Activated T-cell treated with anti-CD3 and anti-CD28 coated beads, Interleukin-2, amount 50 U/mL, for 4 hours (primary cell): ENCODE measurements at regions not wholly inside any gene's neighbourhood (a gene's known extent, or its start where the extent isn't known, plus 50 kb on each side); places are given as distances from the start of the nearest gene placed in this dataset.
"Not testable (repeated sequence)": the region's sequence is repeated elsewhere in the genome, so short reads cannot be mapped to it uniquely, and the experiment has no call there.

ENCODE experiments used
- ATAC-seq, 2 donors: fragments of 200-7000 bp; cut with Tn5 transposase; one replicate each; pipeline ENCODE4 v1.10.0; 2021
- DNase-seq: peaks from one replicate; pipeline ENCODE4 v3.0.0-alpha.2; 2020
- H3K27me3 Mint-ChIP-seq: one replicate; pipeline ENCODE4 v1.8.0; 2021; ENCODE audit warnings: low read depth, mixed read lengths
- H3K36me3 Mint-ChIP-seq: one replicate; pipeline ENCODE4 v1.8.0; 2022; ENCODE audit warnings: mixed read lengths; ENCODE audit not compliant: insufficient read depth
- H3K4me1 Mint-ChIP-seq: one replicate; pipeline ENCODE4 v1.8.0; 2021; ENCODE audit warnings: low read depth, mixed read lengths
- H3K4me3 Mint-ChIP-seq: one replicate; pipeline ENCODE4 v1.8.0; 2021; ENCODE audit warnings: mild to moderate bottlenecking, moderate library complexity, mixed read lengths
- H3K9me3 Mint-ChIP-seq: one replicate; pipeline ENCODE4 v1.8.0; 2021; ENCODE audit warnings: mixed read lengths

GRCh38 chr12:131436922-131437705 lies 273.8 kb upstream of the SFSWAP start:
- Mint-ChIP-seq H3K27me3 (peaks cover 39% of the 10 kb centered on the region), H3K36me3 (no peaks in the 10 kb centered on the region), H3K4me3 (no peak overlapping the region), H3K4me1 (no peaks in the 10 kb centered on the region), H3K9me3 (no peaks in the 10 kb centered on the region)
- ATAC-seq (no peak), DNase-seq (no peak)

GRCh38 chr12:131437706-131438492 lies 273.0 kb upstream of the SFSWAP start:
- Mint-ChIP-seq H3K4me1 (no peaks in the 10 kb centered on the region), H3K9me3 (no peaks in the 10 kb centered on the region), H3K36me3 (no peaks in the 10 kb centered on the region), H3K27me3 (peaks cover 32% of the 10 kb centered on the region), H3K4me3 (no peak overlapping the region)
- no peak for DNase-seq
- ATAC-seq: no peak

- not testable (repeated sequence) for DNase-seq, H3K36me3 Mint-ChIP-seq, H3K4me3 Mint-ChIP-seq
Observed at GRCh38 chr12:131438493-131438835, 272.4 kb upstream of the SFSWAP start.

GRCh38 chr12:131438881-131439280 lies 272.0 kb upstream of the SFSWAP start:
- Mint-ChIP-seq H3K4me1 (no peaks in the 10 kb centered on the region), H3K4me3 (no peak overlapping the region), H3K27me3 (peaks cover 32% of the 10 kb centered on the region), H3K36me3 (no peaks in the 10 kb centered on the region), H3K9me3 (no peaks in the 10 kb centered on the region)
- ATAC-seq: no peak
- DNase-seq: no peak

More at GRCh38 chr12:131438493-131438835, 272.4 kb upstream of the SFSWAP start:
- ATAC-seq, H3K4me1 Mint-ChIP-seq, H3K9me3 Mint-ChIP-seq: not testable (repeated sequence)
- peaks cover 32% of the 10 kb centered on the region for H3K27me3 Mint-ChIP-seq

- H3K9me3 Mint-ChIP-seq, H3K4me1 Mint-ChIP-seq, ATAC-seq, H3K36me3 Mint-ChIP-seq, H3K4me3 Mint-ChIP-seq, DNase-seq: not testable (repeated sequence)
- peaks cover 26% of the 10 kb centered on the region for H3K27me3 Mint-ChIP-seq
Observed at GRCh38 chr12:131439752-131440151, 271.1 kb upstream of the SFSWAP start.

- not testable (repeated sequence) for DNase-seq, H3K36me3 Mint-ChIP-seq, H3K4me1 Mint-ChIP-seq, ATAC-seq, H3K4me3 Mint-ChIP-seq, H3K9me3 Mint-ChIP-seq
- H3K27me3 Mint-ChIP-seq: peaks cover 22% of the 10 kb centered on the region
Observed at GRCh38 chr12:131440209-131441059, 270.5 kb upstream of the SFSWAP start.

GRCh38 chr12:131441060-131441396 lies 269.9 kb upstream of the SFSWAP start:
- Mint-ChIP-seq H3K4me3 (no peak overlapping the region), H3K27me3 (peaks cover 16% of the 10 kb centered on the region), H3K36me3 (no peaks in the 10 kb centered on the region), H3K4me1 (no peaks in the 10 kb centered on the region), H3K9me3 (no peaks in the 10 kb centered on the region)
- ATAC-seq (no peak), DNase-seq (no peak)

GRCh38 chr12:131441638-131442336 lies 269.1 kb upstream of the SFSWAP start:
- DNase-seq: no peak
- ATAC-seq: no peak
- Mint-ChIP-seq H3K4me3 (no peak overlapping the region), H3K36me3 (no peaks in the 10 kb centered on the region), H3K4me1 (no peaks in the 10 kb centered on the region), H3K9me3 (no peaks in the 10 kb centered on the region), H3K27me3 (peaks cover 13% of the 10 kb centered on the region)

GRCh38 chr12:131442337-131442918 lies 268.5 kb upstream of the SFSWAP start:
- Mint-ChIP-seq H3K4me3 (no peak overlapping the region), H3K36me3 (no peaks in the 10 kb centered on the region), H3K4me1 (no peaks in the 10 kb centered on the region), H3K9me3 (no peaks in the 10 kb centered on the region), H3K27me3 (peaks cover 9% of the 10 kb centered on the region)
- no peak for DNase-seq
- no peak for ATAC-seq

GRCh38 chr12:131443019-131444000 lies 267.6 kb upstream of the SFSWAP start:
- H3K4me3 Mint-ChIP-seq: no peak overlapping the region
- no peaks in the 10 kb centered on the region for H3K9me3 Mint-ChIP-seq
- no peaks in the 10 kb centered on the region for H3K4me1 Mint-ChIP-seq
- H3K27me3 Mint-ChIP-seq: peaks cover 5% of the 10 kb centered on the region
- DNase-seq (no peak), ATAC-seq (no peak)
- no peaks in the 10 kb centered on the region for H3K36me3 Mint-ChIP-seq

GRCh38 chr12:131444220-131445164 lies 266.4 kb upstream of the SFSWAP start:
- no peaks in the 10 kb centered on the region for H3K36me3 Mint-ChIP-seq
- no peak overlapping the region for H3K4me3 Mint-ChIP-seq
- H3K4me1 Mint-ChIP-seq: no peaks in the 10 kb centered on the region
- no peak for ATAC-seq
- no peaks in the 10 kb centered on the region for H3K9me3 Mint-ChIP-seq
- H3K27me3 Mint-ChIP-seq: peaks cover 3% of the 10 kb centered on the region
- DNase-seq: no peak

- no peak overlapping the region for H3K4me3 Mint-ChIP-seq
- H3K9me3 Mint-ChIP-seq: peaks cover 1% of the 10 kb centered on the region
- no peaks in the 10 kb centered on the region for H3K36me3 Mint-ChIP-seq
- no peaks in the 10 kb centered on the region for H3K4me1 Mint-ChIP-seq
- DNase-seq (no peak), ATAC-seq (no peak)
- H3K27me3 Mint-ChIP-seq: peaks cover 3% of the 10 kb centered on the region
Observed at GRCh38 chr12:131445184-131445774, 265.6 kb upstream of the SFSWAP start.
